GM12873 (cell line): ENCODE measurements at regions not wholly inside any gene's neighbourhood (a gene's known extent, or its start where the extent isn't known, plus 50 kb on each side); places are given as distances from the start of the nearest gene placed in this dataset.

ENCODE experiments used
- CTCF ChIP-seq: IDR thresholded peaks from 2 replicates; pipeline ENCODE4 v1.5.1; 2012; ENCODE audit warnings: low read depth, mild to moderate bottlenecking, moderate library complexity, low read length, control low read depth; ENCODE audit not compliant: insufficient read depth; ENCODE audit errors: missing control alignments

DNA sequence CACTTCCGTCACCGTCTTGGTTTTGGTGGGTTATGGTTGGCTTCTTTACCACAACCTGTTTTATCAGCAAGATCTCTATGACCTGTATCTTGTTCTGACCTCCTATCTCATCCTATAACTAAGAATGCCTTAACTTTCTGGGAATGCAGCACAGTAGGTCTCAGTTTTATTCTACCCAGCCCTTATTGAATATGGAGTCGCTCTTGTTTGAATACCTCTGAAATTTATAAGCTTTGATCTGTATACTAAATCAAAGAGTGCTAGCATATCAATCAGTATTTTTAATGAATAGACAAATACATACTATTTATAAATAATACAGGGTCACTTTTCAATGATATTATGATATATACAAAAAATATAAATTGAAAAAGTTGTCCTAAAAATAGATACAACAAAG lies 690.0 kb downstream of the TRAM1L1 start:
- TF ChIP-seq CTCF: no peak

- TF ChIP-seq CTCF: no peak
Observed at GRCh38 chr4:116391020-116391419, 694.4 kb downstream of the TRAM1L1 start.

DNA sequence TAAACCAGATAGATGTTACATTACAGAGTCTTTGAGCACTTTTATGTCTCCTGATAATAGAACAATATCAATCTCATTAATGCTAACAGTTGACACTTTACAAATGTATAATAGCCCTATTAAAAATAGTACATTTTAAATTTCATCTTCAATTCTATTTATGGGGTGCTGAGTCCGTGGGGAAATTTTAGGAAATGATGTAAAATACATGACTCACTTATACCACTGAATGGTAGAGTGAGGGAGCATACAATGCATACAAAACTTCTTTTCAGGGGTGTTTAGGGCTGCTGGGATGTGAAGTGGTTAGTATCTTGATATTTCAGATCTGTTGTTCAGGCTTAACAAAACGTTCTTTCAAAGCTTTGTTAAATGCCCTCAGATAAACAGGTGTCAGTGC lies 696.2 kb downstream of the TRAM1L1 start:
- no peak for TF ChIP-seq CTCF

DNA sequence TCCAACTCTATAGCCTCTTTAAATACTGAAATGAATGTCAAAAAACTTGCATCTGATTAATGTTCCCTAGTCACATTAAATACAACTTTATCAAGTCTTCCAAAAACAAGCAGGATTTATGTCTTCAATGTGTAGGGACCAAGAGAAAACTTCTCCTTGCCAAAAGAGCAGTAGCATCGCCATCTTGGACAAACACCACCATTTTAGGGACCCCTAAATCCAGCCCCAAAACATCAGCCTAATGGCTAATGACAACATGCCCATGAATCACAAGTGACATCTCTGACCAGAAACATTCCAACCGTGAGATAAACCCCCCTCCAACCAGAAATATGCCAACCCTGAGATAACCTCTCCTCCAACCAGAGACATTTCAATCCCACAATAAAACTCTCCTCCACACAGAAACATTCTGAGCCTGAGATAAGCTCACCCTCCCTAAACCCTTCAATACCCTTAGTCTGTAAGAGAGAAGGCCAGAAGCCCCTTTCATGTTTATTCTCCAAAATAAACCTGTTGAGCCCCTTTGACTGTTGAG lies 697.4 kb downstream of the TRAM1L1 start:
- no peak for TF ChIP-seq CTCF

DNA sequence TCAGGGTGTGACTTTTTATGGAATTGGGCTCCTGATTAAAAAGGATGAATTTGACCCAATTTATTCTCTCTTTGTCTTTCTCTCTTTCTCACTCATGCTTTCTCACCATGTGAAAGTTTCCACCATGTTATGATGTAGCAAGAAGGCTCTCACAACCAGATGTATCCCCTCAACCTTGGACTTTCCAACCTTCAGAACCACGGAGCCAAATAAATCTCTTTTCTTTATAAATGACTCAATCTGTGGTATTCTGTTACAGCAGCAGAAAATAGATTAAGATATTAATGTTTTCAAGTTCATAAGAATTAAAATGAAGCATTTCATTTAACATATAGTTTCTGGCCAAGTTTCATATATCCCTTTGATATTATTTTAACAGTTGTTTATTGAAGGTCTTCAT lies 698.5 kb downstream of the TRAM1L1 start:
- no peak for TF ChIP-seq CTCF

GRCh38 chr4:116385583-116385982 lies 699.8 kb downstream of the TRAM1L1 start:
- TF ChIP-seq CTCF: no peak

- TF ChIP-seq CTCF: no peak
Observed at GRCh38 chr4:116374815-116375214, 710.6 kb downstream of the TRAM1L1 start.
